ENCODE measurements at regions not wholly inside any gene's neighbourhood (a gene's known extent, or its start where the extent isn't known, plus 50 kb on each side); places are given as distances from the start of the nearest gene placed in this dataset.
"Not testable (repeated sequence)": the region's sequence is repeated elsewhere in the genome, so short reads cannot be mapped to it uniquely, and the experiment has no call there.

GRCh38 chr5:67544942-67545341 lies 348.3 kb upstream of the CD180 start:
- POLR2A ChIA-PET; H3K4me1 ChIP-seq (ENCODE audit: control insufficient read depth, insufficient read depth, low read length); H3K9me3 ChIP-seq (ENCODE audit: control insufficient read depth, insufficient read depth, low read depth, low read length); H3K27ac ChIP-seq (ENCODE audit: extremely low read depth, low read depth, low read length); H3K4me3 ChIP-seq (ENCODE audit: low read depth, low read length); CTCF ChIA-PET; H3K36me3 ChIP-seq (ENCODE audit: control insufficient read depth in 2 of 2, insufficient read depth in 1 of 2, low read length in 2 of 2): not testable (repeated sequence)

- Histone ChIP-seq H3K4me1 (ENCODE audit: control insufficient read depth, insufficient read depth, low read length) (no peaks in the 10 kb centered on the region), H3K36me3 (ENCODE audit: control insufficient read depth in 2 of 2, insufficient read depth in 1 of 2, low read length in 2 of 2) (no peaks in the 10 kb centered on the region), H3K27ac (ENCODE audit: extremely low read depth, low read depth, low read length) (no peak overlapping the region), H3K9me3 (ENCODE audit: control insufficient read depth, insufficient read depth, low read depth, low read length) (no peaks in the 10 kb centered on the region), H3K4me3 (ENCODE audit: low read depth, low read length) (no peak overlapping the region)
- ChIA-PET POLR2A (no interaction called here), CTCF (interaction anchor here (0.6 kb wide), 1 partner anchor 178 kb away, joined by 3 read pairs; no protein-coding TSS in a partner anchor)
- TF ChIP-seq ZNF214 (tag by site-specific recombination; IDR thresholded peaks at IDR 0.05; ENCODE audit: borderline replicate concordance) = no peak
- no peak for TF ChIP-seq ZNF155 (tag by site-specific recombination; IDR thresholded peaks at IDR 0.05)
- no peak for TF ChIP-seq HIC1 (tag by site-specific recombination; IDR thresholded peaks at IDR 0.05)
- no peak for TF ChIP-seq ZSCAN18 (tag by site-specific recombination; IDR thresholded peaks at IDR 0.05)
- TF ChIP-seq ZNF133 (tag by site-specific recombination; IDR thresholded peaks at IDR 0.05) = no peak
- TF ChIP-seq ZNF76 (tag by site-specific recombination; IDR thresholded peaks at IDR 0.05; ENCODE audit: borderline replicate concordance, low read depth) = no peak
- no peak for TF ChIP-seq ZNF558 (tag by site-specific recombination; IDR thresholded peaks at IDR 0.05)
- TF ChIP-seq ZNF174 (tag by site-specific recombination; IDR thresholded peaks at IDR 0.05) = no peak
- no peak for TF ChIP-seq BCL11A (tag by site-specific recombination; IDR thresholded peaks at IDR 0.05; ENCODE audit: low read depth)
Observed at GRCh38 chr5:67543720-67544270, 347.2 kb upstream of the CD180 start.

GRCh38 chr5:67542479-67542878 lies 345.9 kb upstream of the CD180 start:
- CTCF ChIA-PET = no interaction called here
- no peak overlapping the region for H3K27ac ChIP-seq (ENCODE audit: extremely low read depth, low read depth, low read length)
- TF ChIP-seq ZNF510 (tag by site-specific recombination; IDR thresholded peaks at IDR 0.05; ENCODE audit: insufficient replicate concordance) (no peak), KLF1 (tag by site-specific recombination; IDR thresholded peaks at IDR 0.05) (no peak), ZNF544 (tag by site-specific recombination; IDR thresholded peaks at IDR 0.05) (no peak), PRDM4 (tag by site-specific recombination; IDR thresholded peaks at IDR 0.05) (no peak), ZSCAN4 (tag by site-specific recombination; IDR thresholded peaks at IDR 0.05) (no peak), ZSCAN16 (tag by site-specific recombination; IDR thresholded peaks at IDR 0.05) (no peak), SCRT1 (tag by site-specific recombination; IDR thresholded peaks at IDR 0.05; ENCODE audit: borderline replicate concordance) (no peak), ZNF48 (tag by site-specific recombination; IDR thresholded peaks at IDR 0.05) (no peak), ZBTB1 (tag by site-specific recombination; IDR thresholded peaks at IDR 0.05) (no peak), ZNF146 (tag by site-specific recombination; IDR thresholded peaks at IDR 0.05) (no peak), ZNF692 (tag by site-specific recombination; IDR thresholded peaks at IDR 0.05) (no peak), PRDM1 (tag by site-specific recombination; IDR thresholded peaks at IDR 0.05) (no peak), ZNF488 (tag by site-specific recombination; IDR thresholded peaks at IDR 0.05) (no peak), ZNF112 (tag by site-specific recombination; IDR thresholded peaks at IDR 0.05) (no peak), BCL11A (tag by site-specific recombination; IDR thresholded peaks at IDR 0.05; ENCODE audit: low read depth) (no peak)

More at GRCh38 chr5:67542479-67542878, 345.9 kb upstream of the CD180 start:
- no peaks in the 10 kb centered on the region for H3K36me3 ChIP-seq (ENCODE audit: control insufficient read depth in 2 of 2, insufficient read depth in 1 of 2, low read length in 2 of 2)
- no peaks in the 10 kb centered on the region for H3K9me3 ChIP-seq (ENCODE audit: control insufficient read depth, insufficient read depth, low read depth, low read length)
- H3K4me1 ChIP-seq (ENCODE audit: control insufficient read depth, insufficient read depth, low read length) = no peaks in the 10 kb centered on the region
- POLR2A ChIA-PET = no interaction called here
- no peak overlapping the region for H3K4me3 ChIP-seq (ENCODE audit: low read depth, low read length)

Measured in HEK293 (cell line).